ENCODE measurements at regions not wholly inside any gene's neighbourhood (a gene's known extent, or its start where the extent isn't known, plus 50 kb on each side); places are given as distances from the start of the nearest gene placed in this dataset.

DNA sequence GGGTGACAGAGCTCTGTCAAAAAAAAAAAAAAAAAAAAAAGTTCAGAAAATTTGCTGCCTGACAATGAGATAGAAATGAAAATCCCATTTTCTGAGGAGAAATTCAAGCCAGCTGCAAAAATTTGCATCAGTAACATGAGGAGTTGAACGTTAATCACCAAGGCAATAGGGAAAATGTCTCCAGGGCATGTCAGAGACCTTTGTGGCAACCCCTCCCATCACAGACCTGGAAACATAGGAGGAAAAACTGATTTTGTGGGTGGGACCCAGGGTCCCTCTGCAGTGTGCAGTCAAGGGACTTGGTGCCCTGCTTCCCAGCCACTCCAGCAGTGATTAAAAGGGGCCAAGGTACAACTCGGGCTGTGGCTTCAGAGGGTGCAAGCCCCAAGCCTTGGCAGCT is 615.4 kb downstream of the RWDD3 start:
- no peaks in the 10 kb centered on the region for H4K20me1 ChIP-seq (replicated peaks in 1 of 2; ENCODE audit: control insufficient read depth in 1 of 2, insufficient read depth in 2 of 2, low read length in 2 of 2)
- no peak overlapping the region for H2BK5ac ChIP-seq (ENCODE audit: low read depth, low read length)
- no peak overlapping the region for H4K91ac ChIP-seq (replicated peaks; ENCODE audit: insufficient read length, low read length)
- no peaks in the 10 kb centered on the region for H3K27me3 ChIP-seq (replicated peaks in 1 of 4; ENCODE audit: control insufficient read depth in 3 of 4, extremely low read depth in 1 of 4, insufficient read depth in 3 of 4, low read length in 3 of 4)
- no peak overlapping the region for H3K4ac ChIP-seq (replicated peaks; ENCODE audit: insufficient read length, low read depth, low read length)
- H4K8ac ChIP-seq (ENCODE audit: extremely low read depth, insufficient read depth, low read length): no peak overlapping the region
- TF ChIP-seq HDAC6 (IDR thresholded peaks at IDR 0.05; ENCODE audit: low read depth, low read length) (no peak), BACH1 (IDR thresholded peaks at IDR 0.05; ENCODE audit: low read length) (no peak), JUND (IDR thresholded peaks at IDR 0.05; ENCODE audit: low read length) (no peak), HDAC2 (IDR thresholded peaks at IDR 0.05; ENCODE audit: borderline replicate concordance in 1 of 2, low read depth in 2 of 2, low read length in 2 of 2) (no peak), RXRA (IDR thresholded peaks at IDR 0.05; ENCODE audit: insufficient read depth, low read depth, low read length) (no peak), KDM4A (IDR thresholded peaks at IDR 0.05; ENCODE audit: low read depth, low read length, severe bottlenecking) (no peak), TAF7 (optimal IDR thresholded peaks at IDR 0.05; ENCODE audit: borderline replicate concordance, low read depth, low read length) (no peak)
- H4K5ac ChIP-seq (ENCODE audit: insufficient read length, low read depth, low read length): no peak overlapping the region
- H3K79me2 ChIP-seq (ENCODE audit: control insufficient read depth in 1 of 2, insufficient read depth in 2 of 2, low read length in 2 of 2): no peaks in the 10 kb centered on the region
- no peaks in the 10 kb centered on the region for H3K23me2 ChIP-seq (ENCODE audit: low read depth, low read length)
- H3K56ac ChIP-seq (replicated peaks; ENCODE audit: insufficient read length, low read depth, low read length): no peak overlapping the region
- CTCF ChIA-PET (ENCODE audit: partially characterized antibody): interaction anchor here (1.0 kb wide), 1 partner anchor 16 kb away, joined by 3 read pairs; no protein-coding TSS in a partner anchor
- no peaks in the 10 kb centered on the region for H3K79me1 ChIP-seq (ENCODE audit: low read depth, low read length)
- H2BK15ac ChIP-seq (ENCODE audit: low read length): no peak overlapping the region
- WGBS, 2 experiments (ENCODE audit: extremely low coverage in 1 of 2, insufficient coverage in 1 of 2, insufficient read length in 1 of 2, insufficient replicate concordance in 2 of 2, low coverage in 1 of 2, low lambda C conversion rate in 2 of 2, missing lambda C conversion rate in 1 of 2): 93% methylated on average over 2 of the region's 2 CpGs; no CpG with 5 or more reads in 1 of the 2 experiments
- H3K36me3 ChIP-seq (ENCODE audit: control insufficient read depth in 2 of 4, insufficient read depth in 4 of 4, low read length in 3 of 4): no peaks in the 10 kb centered on the region
- H3K4me1 ChIP-seq (replicated peaks in 1 of 4; ENCODE audit: control insufficient read depth in 3 of 4, insufficient read depth in 4 of 4, low read length in 3 of 4): no peaks in the 10 kb centered on the region
- no peak overlapping the region for H2BK20ac ChIP-seq (ENCODE audit: low read length)
- H3K27ac ChIP-seq (ENCODE audit: low read depth, low read length): no peak overlapping the region
- H3K18ac ChIP-seq (ENCODE audit: extremely low read depth, low read length): no peak overlapping the region
- H2AFZ ChIP-seq (ENCODE audit: low read length): no peak overlapping the region
- no peak overlapping the region for H3K4me3 ChIP-seq (ENCODE audit: extremely low read depth in 1 of 4, insufficient read depth in 2 of 4, low read depth in 3 of 4, low read length in 4 of 4)
- DNase-seq (ENCODE audit: low read depth in 1 of 2, low spot score in 2 of 2) (no peak), FAIRE-seq (no peak)
- no peak overlapping the region for H3K23ac ChIP-seq (ENCODE audit: insufficient read length)
- H2BK120ac ChIP-seq (replicated peaks; ENCODE audit: low read depth, low read length): no peak overlapping the region
- no peak overlapping the region for H2BK12ac ChIP-seq (ENCODE audit: low read depth, low read length)
- H3K14ac ChIP-seq (ENCODE audit: insufficient read length): no peak overlapping the region
- no peak overlapping the region for H3K9ac ChIP-seq (replicated peaks in 1 of 4; ENCODE audit: extremely low read depth in 1 of 4, low read depth in 3 of 4, low read length in 3 of 4)
- no peaks in the 10 kb centered on the region; a peak in 1 of 4 replicates for H3K9me3 ChIP-seq (ENCODE audit: insufficient read depth in 2 of 2, low read depth in 1 of 2, low read length in 1 of 2)
- H2AK5ac ChIP-seq (ENCODE audit: low read depth, low read length): no peak overlapping the region
- H3K4me2 ChIP-seq (ENCODE audit: insufficient read depth in 1 of 2, low read depth in 2 of 2, low read length in 2 of 2): no peak overlapping the region
- POLR2A ChIA-PET (ENCODE audit: partially characterized antibody): no interaction called here

Measured in H1 (cell line).